ENCODE measurements at regions not wholly inside any gene's neighbourhood (a gene's known extent, or its start where the extent isn't known, plus 50 kb on each side); places are given as distances from the start of the nearest gene placed in this dataset.

GRCh38 chr1:229112832-229113548, 157.9 kb upstream of the RAB4A start:
- no peak for DNase-seq (ENCODE audit: low spot score)
- no peaks in the 10 kb centered on the region for H3K27me3 Mint-ChIP-seq (ENCODE audit: unreplicated experiment)
- no peak overlapping the region for H3K4me3 Mint-ChIP-seq (ENCODE audit: unreplicated experiment)
- peaks cover 10% of the 10 kb centered on the region for H3K4me1 Mint-ChIP-seq (ENCODE audit: unreplicated experiment)
- no peaks in the 10 kb centered on the region for H3K9me3 Mint-ChIP-seq (ENCODE audit: unreplicated experiment)
- no peak overlapping the region for H3K27ac Mint-ChIP-seq (ENCODE audit: unreplicated experiment)
- TF ChIP-seq, protein P1, sequence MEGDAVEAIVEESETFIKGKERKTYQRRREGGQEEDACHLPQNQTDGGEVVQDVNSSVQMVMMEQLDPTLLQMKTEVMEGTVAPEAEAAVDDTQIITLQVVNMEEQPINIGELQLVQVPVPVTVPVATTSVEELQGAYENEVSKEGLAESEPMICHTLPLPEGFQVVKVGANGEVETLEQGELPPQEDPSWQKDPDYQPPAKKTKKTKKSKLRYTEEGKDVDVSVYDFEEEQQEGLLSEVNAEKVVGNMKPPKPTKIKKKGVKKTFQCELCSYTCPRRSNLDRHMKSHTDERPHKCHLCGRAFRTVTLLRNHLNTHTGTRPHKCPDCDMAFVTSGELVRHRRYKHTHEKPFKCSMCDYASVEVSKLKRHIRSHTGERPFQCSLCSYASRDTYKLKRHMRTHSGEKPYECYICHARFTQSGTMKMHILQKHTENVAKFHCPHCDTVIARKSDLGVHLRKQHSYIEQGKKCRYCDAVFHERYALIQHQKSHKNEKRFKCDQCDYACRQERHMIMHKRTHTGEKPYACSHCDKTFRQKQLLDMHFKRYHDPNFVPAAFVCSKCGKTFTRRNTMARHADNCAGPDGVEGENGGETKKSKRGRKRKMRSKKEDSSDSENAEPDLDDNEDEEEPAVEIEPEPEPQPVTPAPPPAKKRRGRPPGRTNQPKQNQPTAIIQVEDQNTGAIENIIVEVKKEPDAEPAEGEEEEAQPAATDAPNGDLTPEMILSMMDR (IDR thresholded peaks at IDR 0.05; ENCODE audit: unreplicated experiment) = no peak
- no peaks in the 10 kb centered on the region for H3K36me3 Mint-ChIP-seq (ENCODE audit: low read depth, unreplicated experiment)

- Mint-ChIP-seq H3K9me3 (ENCODE audit: unreplicated experiment) (no peaks in the 10 kb centered on the region), H3K27ac (ENCODE audit: unreplicated experiment) (no peak overlapping the region), H3K4me1 (ENCODE audit: unreplicated experiment) (peaks cover 10% of the 10 kb centered on the region), H3K36me3 (ENCODE audit: low read depth, unreplicated experiment) (no peaks in the 10 kb centered on the region), H3K4me3 (ENCODE audit: unreplicated experiment) (no peak overlapping the region), H3K27me3 (ENCODE audit: unreplicated experiment) (peaks cover 2% of the 10 kb centered on the region)
- DNase-seq (ENCODE audit: low spot score) = no peak
- TF ChIP-seq, protein P1 (IDR thresholded peaks at IDR 0.05; ENCODE audit: unreplicated experiment) = no peak
These were observed 156.6 kb upstream of the RAB4A start for GRCh38 chr1:229114315-229114714.

- no peak overlapping the region for H3K4me3 Mint-ChIP-seq (ENCODE audit: unreplicated experiment)
- H3K36me3 Mint-ChIP-seq (ENCODE audit: low read depth, unreplicated experiment) = no peaks in the 10 kb centered on the region
- no peak for DNase-seq (ENCODE audit: low spot score)
- peaks cover 10% of the 10 kb centered on the region for H3K4me1 Mint-ChIP-seq (ENCODE audit: unreplicated experiment)
- no peaks in the 10 kb centered on the region for H3K9me3 Mint-ChIP-seq (ENCODE audit: unreplicated experiment)
- no peak overlapping the region for H3K27ac Mint-ChIP-seq (ENCODE audit: unreplicated experiment)
- TF ChIP-seq, protein P1 (IDR thresholded peaks at IDR 0.05; ENCODE audit: unreplicated experiment) = no peak
- H3K27me3 Mint-ChIP-seq (ENCODE audit: unreplicated experiment) = peaks cover 2% of the 10 kb centered on the region
These were observed 156.0 kb upstream of the RAB4A start for GRCh38 chr1:229114850-229115365.

DNA sequence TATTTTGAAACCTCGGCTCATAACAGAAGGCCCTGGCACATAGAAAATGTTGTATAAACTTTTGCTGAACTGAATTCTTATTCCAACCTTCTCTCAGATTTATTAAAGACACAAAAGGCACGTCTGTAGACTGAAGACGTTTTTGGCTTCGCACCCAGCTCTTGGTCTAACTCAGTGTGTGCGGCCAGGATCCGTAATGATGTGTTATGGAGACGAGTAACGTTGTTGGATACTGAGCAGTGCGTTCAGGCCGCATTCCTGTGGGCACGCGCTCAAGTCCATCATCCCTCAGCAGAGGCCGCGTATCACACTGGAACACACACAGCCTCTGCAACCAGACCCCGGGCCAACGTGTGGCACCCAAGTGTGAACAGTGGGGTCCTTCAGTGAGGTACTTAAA, 154.8 kb upstream of the RAB4A start:
- DNase-seq (ENCODE audit: low spot score) = no peak
- H3K36me3 Mint-ChIP-seq (ENCODE audit: low read depth, unreplicated experiment) = no peaks in the 10 kb centered on the region
- H3K4me1 Mint-ChIP-seq (ENCODE audit: unreplicated experiment) = peaks cover 10% of the 10 kb centered on the region
- no peak overlapping the region for H3K27ac Mint-ChIP-seq (ENCODE audit: unreplicated experiment)
- no peak overlapping the region for H3K4me3 Mint-ChIP-seq (ENCODE audit: unreplicated experiment)
- peaks cover 2% of the 10 kb centered on the region for H3K27me3 Mint-ChIP-seq (ENCODE audit: unreplicated experiment)
- TF ChIP-seq, protein P1 (IDR thresholded peaks at IDR 0.05; ENCODE audit: unreplicated experiment) = no peak
- no peaks in the 10 kb centered on the region for H3K9me3 Mint-ChIP-seq (ENCODE audit: unreplicated experiment)

DNA sequence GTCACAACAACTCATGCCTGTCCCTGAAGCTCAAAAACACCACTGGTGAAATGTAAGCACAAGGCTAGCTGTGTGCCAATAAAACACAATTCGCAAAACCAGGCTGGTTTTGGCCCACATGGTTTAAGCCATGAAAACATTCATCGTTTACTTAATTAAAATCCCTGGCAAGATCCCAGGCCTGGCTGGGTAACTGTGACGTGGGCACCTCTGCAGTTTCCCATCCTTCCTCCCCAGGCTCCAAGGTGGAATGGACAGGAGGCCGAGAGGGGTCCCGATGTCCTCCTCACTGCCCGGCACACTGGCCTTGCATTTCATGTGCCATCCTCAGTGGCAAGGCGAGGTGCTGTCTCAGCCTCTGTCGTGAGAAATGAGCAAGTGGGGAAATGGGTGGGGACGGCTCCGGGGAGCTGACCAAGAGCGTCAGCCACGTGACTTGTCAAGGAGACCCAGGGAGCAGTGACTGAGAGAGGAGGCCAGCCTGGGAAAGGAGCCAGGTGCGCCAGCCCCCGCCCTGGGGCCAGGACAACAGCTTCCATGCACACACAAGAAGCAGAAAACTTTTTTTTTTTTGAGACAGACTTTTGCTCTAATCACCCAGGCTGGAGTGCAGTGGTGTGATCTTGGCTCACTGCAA, 153.1 kb upstream of the RAB4A start:
- DNase-seq (ENCODE audit: low spot score) = no peak
- TF ChIP-seq, protein P1 (IDR thresholded peaks at IDR 0.05; ENCODE audit: unreplicated experiment) = no peak
- H3K4me1 Mint-ChIP-seq (ENCODE audit: unreplicated experiment) = peaks cover 10% of the 10 kb centered on the region
- no peak overlapping the region for H3K4me3 Mint-ChIP-seq (ENCODE audit: unreplicated experiment)
- peaks cover 2% of the 10 kb centered on the region for H3K27me3 Mint-ChIP-seq (ENCODE audit: unreplicated experiment)
- H3K27ac Mint-ChIP-seq (ENCODE audit: unreplicated experiment) = no peak overlapping the region
- no peaks in the 10 kb centered on the region for H3K9me3 Mint-ChIP-seq (ENCODE audit: unreplicated experiment)
- peaks cover 7% of the 10 kb centered on the region for H3K36me3 Mint-ChIP-seq (ENCODE audit: low read depth, unreplicated experiment)

All from endothelial cell (in vitro differentiated cells).